HAP-1 (cell line): ENCODE measurements at regions not wholly inside any gene's neighbourhood (a gene's known extent, or its start where the extent isn't known, plus 50 kb on each side); places are given as distances from the start of the nearest gene placed in this dataset.

Experiments
- DNase-seq, 2 experiments: peaks; one replicate each; pipeline ENCODE4 v3.0.0-alpha.2; 2016 to 2020; ENCODE audit warnings: low spot score in 2 of 2
- H3K27me3 ChIP-seq: fragments of 250-450 bp; sonication (Bioruptor Pico); 2 replicates; pipeline ENCODE4 v1.5.1; 2020; ENCODE audit warnings: low read depth, mild to moderate bottlenecking, moderate library complexity
- H3K36me3 ChIP-seq: fragments of 250-450 bp; sonication (Bioruptor Pico); replicated peaks from 2 replicates; pipeline ENCODE4 v1.5.1; 2020; ENCODE audit warnings: mild to moderate bottlenecking
- H3K4me1 ChIP-seq: fragments of 250-450 bp; sonication (Bioruptor Pico); 2 replicates; pipeline ENCODE4 v1.5.1; 2020; ENCODE audit warnings: mild to moderate bottlenecking
- H3K4me3 ChIP-seq: fragments of 250-450 bp; sonication (Bioruptor Pico); 2 replicates; pipeline ENCODE4 v1.5.1; 2020; ENCODE audit warnings: mild to moderate bottlenecking, moderate library complexity
- H3K9me3 ChIP-seq: fragments of 250-450 bp; sonication (Bioruptor Pico); 2 replicates; pipeline ENCODE4 v1.5.1; 2020; ENCODE audit warnings: mild to moderate bottlenecking, moderate library complexity
- in situ Hi-C: fragments of 300-500 bp; cut with MboI; formaldehyde crosslinking; loops from 3 replicates; pipeline ENCODE4 v1.14.3; 2020; ENCODE audit warnings: low sequenced_read_pairs, inconsistent platforms, mixed read lengths

DNA sequence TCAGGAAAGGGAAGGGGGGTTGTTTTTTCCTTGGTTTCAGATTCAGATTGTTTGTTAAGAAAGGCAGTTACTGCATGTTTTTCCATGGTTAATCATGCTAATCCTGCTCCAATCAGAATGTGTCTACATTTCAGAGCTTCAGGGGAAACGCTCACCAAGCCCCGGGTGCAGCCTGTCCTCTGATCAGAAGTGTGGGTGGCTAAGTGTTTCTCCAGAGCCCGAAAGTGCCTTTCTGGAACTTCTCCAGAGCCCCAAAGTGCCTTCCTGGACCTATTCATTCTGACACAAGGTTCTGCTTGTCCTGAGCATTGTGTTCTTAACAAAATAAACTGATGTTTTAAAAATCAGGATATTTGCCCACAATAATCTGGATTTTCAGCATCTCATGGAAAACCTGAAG lies 359.0 kb upstream of the ZNF521 start:
- Histone ChIP-seq H3K27me3 (no peaks in the 10 kb centered on the region), H3K4me1 (no peaks in the 10 kb centered on the region), H3K4me3 (no peak overlapping the region), H3K36me3 (no peaks in the 10 kb centered on the region), H3K9me3 (no peaks in the 10 kb centered on the region)
- no peak for DNase-seq
- in situ Hi-C loops = no loop called here

DNA sequence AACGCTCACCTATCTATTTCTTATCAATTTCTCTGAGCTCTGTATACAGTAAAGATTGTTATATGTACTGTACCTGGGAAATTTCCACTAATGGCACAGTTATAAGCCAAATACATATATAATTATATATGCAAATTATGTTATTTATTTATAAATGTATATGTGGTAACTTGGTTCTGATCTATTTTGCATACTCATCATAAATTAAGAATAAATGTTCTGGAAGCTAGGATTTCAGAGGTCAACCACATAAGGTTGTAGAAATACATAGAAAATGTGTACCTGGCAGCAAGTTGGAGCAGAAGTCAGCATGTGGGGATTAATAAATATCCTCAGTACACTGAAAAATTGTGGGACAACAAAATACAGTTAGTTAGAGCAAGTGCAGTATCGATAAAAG lies 353.7 kb upstream of the ZNF521 start:
- no peak overlapping the region for H3K4me3 ChIP-seq
- peaks cover 2% of the 10 kb centered on the region; the same call in 1 of the 2 replicates for H3K27me3 ChIP-seq
- H3K9me3 ChIP-seq = no peaks in the 10 kb centered on the region
- in situ Hi-C loops = no loop called here
- no peaks in the 10 kb centered on the region for H3K4me1 ChIP-seq
- H3K36me3 ChIP-seq = no peaks in the 10 kb centered on the region
- DNase-seq = no peak

DNA sequence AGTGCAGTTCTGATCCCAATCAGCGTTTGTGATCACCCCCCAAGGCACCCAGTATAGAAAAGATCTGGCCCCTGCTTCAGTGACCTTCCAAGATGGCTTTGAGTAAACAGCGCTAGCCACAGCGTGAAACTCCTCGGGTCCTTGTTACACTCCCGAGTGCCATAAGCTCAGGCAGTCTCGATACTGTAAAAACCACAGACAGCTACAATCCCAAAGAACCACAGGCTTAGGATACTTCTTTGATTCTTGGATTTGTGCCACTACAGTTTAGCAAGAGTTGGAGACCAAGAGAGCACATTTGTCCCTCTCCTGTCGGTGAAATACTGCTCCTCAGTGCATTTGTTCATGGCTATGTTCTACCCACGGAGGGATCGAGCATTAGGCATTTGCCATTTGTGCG lies 352.5 kb upstream of the ZNF521 start:
- H3K4me3 ChIP-seq = no peak overlapping the region
- no peak for DNase-seq
- no peaks in the 10 kb centered on the region for H3K36me3 ChIP-seq
- H3K4me1 ChIP-seq = no peaks in the 10 kb centered on the region
- in situ Hi-C loops = no loop called here
- H3K9me3 ChIP-seq = no peaks in the 10 kb centered on the region
- H3K27me3 ChIP-seq = peaks cover 2% of the 10 kb centered on the region; the same call in 1 of the 2 replicates

DNA sequence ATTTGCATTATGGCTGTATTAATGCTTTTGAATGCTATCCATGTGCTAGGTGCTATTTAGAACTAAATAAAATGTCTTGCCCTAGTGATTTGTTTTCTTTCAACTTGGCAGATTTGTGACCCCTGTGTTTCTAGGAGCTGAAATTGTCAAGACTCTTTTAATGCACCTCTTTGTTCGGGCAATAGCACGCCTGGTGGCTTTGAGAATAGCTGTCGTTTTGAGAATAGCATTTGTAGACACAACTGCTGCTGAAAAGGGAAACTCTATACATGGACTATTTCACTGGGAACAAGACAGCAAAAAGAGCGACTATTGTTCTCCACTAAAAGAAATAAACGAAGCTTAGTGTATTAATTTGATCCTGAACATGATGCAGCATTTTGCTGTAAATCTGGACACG lies 352.1 kb upstream of the ZNF521 start:
- H3K36me3 ChIP-seq = no peaks in the 10 kb centered on the region
- no peak overlapping the region for H3K4me3 ChIP-seq
- no peaks in the 10 kb centered on the region for H3K4me1 ChIP-seq
- no peaks in the 10 kb centered on the region for H3K9me3 ChIP-seq
- peaks cover 2% of the 10 kb centered on the region; the same call in 1 of the 2 replicates for H3K27me3 ChIP-seq
- in situ Hi-C loops = no loop called here
- no peak for DNase-seq

DNA sequence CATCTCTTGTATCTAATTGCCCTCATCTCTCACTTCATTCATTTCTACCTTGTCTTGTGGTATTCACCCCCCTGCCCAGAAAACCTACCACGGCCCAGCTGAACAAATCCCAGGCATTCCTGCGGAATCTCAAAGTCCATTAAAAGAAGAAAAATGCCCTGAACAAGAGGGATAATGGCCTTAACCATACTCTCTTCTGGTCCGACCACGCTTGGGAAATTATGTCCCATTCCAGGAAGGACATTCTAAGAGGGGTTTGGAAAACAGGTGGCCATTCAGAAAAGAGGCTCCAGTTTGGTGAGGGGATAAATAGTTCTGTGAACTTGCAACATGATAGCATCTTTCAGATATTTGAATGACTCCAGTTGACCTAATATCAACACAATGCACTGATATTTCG lies 349.9 kb upstream of the ZNF521 start:
- in situ Hi-C loops = no loop called here
- no peak overlapping the region for H3K4me3 ChIP-seq
- H3K27me3 ChIP-seq = peaks cover 2% of the 10 kb centered on the region; the same call in 1 of the 2 replicates
- no peaks in the 10 kb centered on the region for H3K36me3 ChIP-seq
- H3K9me3 ChIP-seq = no peaks in the 10 kb centered on the region
- no peaks in the 10 kb centered on the region for H3K4me1 ChIP-seq
- no peak for DNase-seq

DNA sequence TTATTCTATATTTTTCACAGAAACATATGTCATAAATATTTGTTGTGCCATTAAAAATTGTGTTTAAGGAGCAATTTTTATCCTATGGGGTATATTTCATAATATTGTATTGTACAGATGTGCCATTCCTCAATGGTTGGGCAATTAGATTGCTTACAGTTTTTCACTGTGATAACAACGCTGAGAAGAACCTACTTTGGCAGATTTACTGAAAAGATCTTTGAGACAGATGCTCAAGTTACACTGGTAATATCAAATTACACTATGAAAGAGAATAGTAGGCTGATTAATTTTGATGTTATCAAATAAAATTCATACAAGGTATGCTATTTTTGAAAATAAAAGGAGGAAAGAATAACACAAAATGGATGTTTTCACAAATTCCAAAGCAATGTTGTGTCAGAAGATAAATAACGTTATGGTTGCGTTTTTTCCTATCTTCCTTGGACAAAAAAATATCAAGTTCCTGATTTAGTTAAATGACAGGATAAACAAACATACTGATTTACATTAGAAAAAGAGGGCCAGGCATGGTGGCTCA lies 335.1 kb upstream of the ZNF521 start:
- Histone ChIP-seq H3K9me3 (no peaks in the 10 kb centered on the region), H3K4me1 (no peaks in the 10 kb centered on the region), H3K27me3 (no peaks in the 10 kb centered on the region), H3K4me3 (no peak overlapping the region), H3K36me3 (no peaks in the 10 kb centered on the region)
- in situ Hi-C loops = no loop called here
- no peak for DNase-seq

DNA sequence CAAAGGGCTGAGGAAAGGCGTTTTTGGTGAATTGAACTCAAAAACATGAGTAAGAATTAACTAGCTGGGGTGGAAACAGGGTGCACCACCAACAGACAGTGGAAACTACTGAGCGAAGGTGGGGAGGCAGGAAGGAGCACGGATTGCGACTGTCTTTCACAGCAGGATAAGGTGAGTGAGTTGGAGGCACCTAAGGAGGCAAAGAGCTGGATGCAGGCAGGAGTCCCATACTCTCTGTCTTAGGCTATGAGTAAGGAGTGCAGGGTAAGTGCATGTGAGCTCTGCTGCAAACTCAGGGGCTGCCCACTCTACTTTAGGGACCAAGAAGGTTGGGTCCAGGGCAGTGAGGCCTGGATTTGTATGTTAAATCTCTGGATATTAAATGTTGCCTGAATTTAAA lies 333.1 kb upstream of the ZNF521 start:
- Histone ChIP-seq H3K36me3 (no peaks in the 10 kb centered on the region), H3K4me3 (no peak overlapping the region), H3K4me1 (no peaks in the 10 kb centered on the region), H3K27me3 (no peaks in the 10 kb centered on the region), H3K9me3 (no peaks in the 10 kb centered on the region)
- in situ Hi-C loops = no loop called here
- DNase-seq = no peak

DNA sequence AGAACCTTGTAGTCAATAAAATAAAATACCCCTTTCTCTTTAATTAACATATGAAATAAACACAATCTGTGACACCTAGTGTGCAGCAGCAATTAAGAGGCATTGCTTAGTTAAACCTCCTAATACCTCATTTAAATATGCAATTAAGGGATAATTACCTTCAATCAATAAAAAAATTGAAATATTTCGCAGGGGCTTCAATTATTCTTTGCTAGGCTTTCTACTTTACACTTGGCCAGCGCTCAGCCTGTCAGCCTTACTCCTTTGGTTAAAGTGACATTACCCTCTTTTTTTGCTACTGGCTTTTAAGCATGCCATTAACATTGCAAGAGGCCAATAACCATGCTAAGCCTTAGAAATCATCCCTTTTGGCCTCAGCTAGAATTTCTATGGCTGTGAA lies 327.5 kb upstream of the ZNF521 start:
- no peak for DNase-seq
- no peaks in the 10 kb centered on the region for H3K4me1 ChIP-seq
- in situ Hi-C loops = no loop called here
- no peak overlapping the region for H3K4me3 ChIP-seq
- no peaks in the 10 kb centered on the region for H3K27me3 ChIP-seq
- no peaks in the 10 kb centered on the region for H3K36me3 ChIP-seq
- no peaks in the 10 kb centered on the region for H3K9me3 ChIP-seq

DNA sequence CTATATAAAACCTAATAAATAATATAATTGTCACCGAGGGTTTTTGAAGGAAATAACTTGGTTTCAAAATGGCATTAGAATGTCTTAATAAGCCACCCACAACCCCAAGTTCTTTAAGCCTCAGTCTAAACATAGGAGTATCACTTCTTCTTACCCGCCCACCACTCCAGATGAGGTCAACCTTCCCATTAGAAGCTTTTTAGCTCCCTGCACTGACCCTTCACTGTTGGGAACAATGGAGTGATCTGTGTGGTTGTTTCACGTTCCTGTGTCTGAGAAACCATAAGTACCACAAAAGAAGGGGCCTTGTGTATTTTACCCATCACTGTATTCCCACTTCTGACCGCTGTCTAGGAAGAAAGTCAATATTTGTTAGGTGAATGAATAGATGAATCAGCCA lies 326.3 kb upstream of the ZNF521 start:
- in situ Hi-C loops = no loop called here
- no peaks in the 10 kb centered on the region for H3K4me1 ChIP-seq
- no peaks in the 10 kb centered on the region for H3K36me3 ChIP-seq
- DNase-seq = no peak
- H3K9me3 ChIP-seq = no peaks in the 10 kb centered on the region
- no peaks in the 10 kb centered on the region for H3K27me3 ChIP-seq
- no peak overlapping the region for H3K4me3 ChIP-seq

DNA sequence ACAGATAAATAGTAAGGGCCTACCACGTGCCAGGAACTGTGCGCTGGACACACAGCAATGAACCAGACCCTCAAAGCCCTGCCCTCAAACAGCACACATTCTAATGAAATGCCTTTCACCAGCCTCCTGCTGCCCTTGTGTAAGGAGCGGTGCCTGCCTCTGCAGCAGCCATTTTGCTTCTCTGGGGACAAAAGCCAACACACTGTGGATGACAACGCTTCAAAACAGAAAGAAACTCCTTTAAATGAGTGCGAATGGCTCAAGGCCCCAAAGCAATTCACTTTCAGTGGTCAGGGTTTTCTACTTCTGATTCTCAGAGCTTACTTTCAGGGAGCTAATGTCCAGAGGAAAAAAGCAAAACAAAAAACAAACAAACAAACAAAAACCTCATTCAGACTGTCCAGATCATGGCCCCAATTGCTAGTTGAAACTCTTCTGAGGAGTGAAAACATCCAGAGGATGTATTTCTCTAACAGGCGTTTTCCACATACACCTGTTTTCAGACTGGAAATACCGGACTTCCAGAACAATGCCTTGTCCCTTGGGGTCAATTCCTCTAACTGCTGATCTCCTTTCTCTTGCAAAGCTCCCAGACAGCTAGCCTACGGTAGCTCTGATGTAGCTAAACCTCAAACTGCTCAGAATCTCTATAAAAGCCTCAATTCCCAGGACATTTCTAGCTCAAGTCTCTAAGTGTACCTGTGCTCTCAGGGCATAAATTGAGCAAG lies 323.3 kb upstream of the ZNF521 start:
- Histone ChIP-seq H3K4me1 (no peaks in the 10 kb centered on the region), H3K27me3 (no peaks in the 10 kb centered on the region), H3K9me3 (no peaks in the 10 kb centered on the region), H3K36me3 (no peaks in the 10 kb centered on the region), H3K4me3 (no peak overlapping the region)
- DNase-seq = no peak
- in situ Hi-C loops = no loop called here

DNA sequence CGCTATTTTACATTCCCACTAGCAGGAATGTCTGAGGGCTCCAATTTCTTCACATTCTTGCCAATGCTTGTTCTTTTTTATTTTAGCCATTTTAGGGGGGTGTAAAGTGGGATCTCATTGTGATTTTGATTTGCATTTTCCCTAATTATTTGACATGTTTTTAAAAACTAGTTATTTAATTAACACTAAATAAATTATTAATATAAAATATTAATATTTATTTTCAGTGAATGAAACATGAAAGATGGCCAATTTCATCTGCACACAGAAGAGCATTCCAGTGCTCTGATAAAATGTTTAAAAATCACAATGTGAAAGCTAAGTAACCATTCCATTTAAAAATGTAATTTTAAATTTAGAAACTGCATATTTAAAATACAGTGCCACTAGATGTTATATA lies 322.2 kb upstream of the ZNF521 start:
- H3K4me3 ChIP-seq = no peak overlapping the region
- no peaks in the 10 kb centered on the region for H3K4me1 ChIP-seq
- no peaks in the 10 kb centered on the region for H3K36me3 ChIP-seq
- H3K9me3 ChIP-seq = no peaks in the 10 kb centered on the region
- in situ Hi-C loops = no loop called here
- no peaks in the 10 kb centered on the region for H3K27me3 ChIP-seq
- no peak for DNase-seq

DNA sequence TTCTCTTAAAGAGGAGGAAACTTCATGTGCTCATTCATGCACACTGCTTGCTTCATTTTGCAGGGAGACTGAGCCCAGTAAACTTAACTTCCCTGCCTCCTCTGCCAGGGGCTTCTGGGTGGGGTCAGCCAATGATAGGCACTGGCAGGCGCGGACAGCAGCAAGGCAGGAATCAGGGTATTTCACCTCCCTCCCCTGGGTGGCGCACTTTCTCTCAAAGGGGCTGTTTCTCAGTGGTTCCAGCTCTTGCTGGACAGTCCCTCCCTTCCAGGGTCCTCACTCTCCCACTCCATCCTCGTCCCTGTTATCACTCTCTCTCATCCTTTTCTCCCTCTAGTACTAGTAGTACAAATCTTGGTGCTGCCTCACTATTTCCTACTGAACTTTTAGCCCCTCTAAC lies 320.5 kb upstream of the ZNF521 start:
- in situ Hi-C loops = no loop called here
- peak in 1 of 2 experiments; percentile 36 for DNase-seq
- Histone ChIP-seq H3K4me1 (no peaks in the 10 kb centered on the region), H3K4me3 (no peak overlapping the region), H3K27me3 (no peaks in the 10 kb centered on the region), H3K9me3 (no peaks in the 10 kb centered on the region), H3K36me3 (no peaks in the 10 kb centered on the region)

DNA sequence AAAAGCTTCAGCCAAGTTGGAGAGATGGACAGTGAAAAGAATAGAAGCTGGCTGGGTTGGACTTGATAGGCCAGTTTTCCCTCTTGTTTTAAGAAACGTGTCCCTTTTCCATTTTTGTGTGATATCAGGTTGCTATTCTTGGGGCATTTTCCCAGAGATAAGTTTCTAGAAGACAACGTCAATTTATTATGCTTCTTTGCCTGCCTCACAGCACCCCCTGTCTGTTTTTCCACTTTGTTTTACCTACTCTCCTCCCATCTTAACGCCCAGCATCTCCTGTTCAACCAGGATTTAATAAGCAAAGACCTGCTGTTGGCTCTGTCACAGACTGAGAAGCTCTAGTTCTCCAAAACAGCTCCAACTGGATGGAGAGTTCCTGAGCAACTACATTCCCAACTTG lies 317.8 kb upstream of the ZNF521 start:
- no peak for DNase-seq
- Histone ChIP-seq H3K27me3 (no peaks in the 10 kb centered on the region), H3K36me3 (no peaks in the 10 kb centered on the region), H3K9me3 (no peaks in the 10 kb centered on the region), H3K4me1 (no peaks in the 10 kb centered on the region), H3K4me3 (no peak overlapping the region)
- in situ Hi-C loops = no loop called here

DNA sequence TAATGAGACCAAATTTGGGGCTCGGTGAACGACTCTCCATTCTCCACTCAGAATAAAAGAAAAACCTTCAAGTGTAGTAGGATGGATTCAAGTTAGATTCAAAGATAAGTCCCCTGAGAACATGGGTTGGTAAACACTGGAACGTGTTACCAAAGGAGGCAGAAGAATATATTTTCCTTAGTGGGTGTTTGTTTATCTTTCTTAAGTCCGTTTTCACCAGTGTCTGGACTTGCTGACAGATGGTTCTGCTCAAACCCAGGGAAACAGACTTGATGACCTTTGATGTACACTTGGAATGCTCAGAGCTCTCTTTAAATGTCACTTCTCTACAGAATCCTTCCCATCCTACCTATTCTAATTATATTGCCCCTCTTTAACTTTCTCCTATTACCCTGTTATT lies 310.3 kb upstream of the ZNF521 start:
- in situ Hi-C loops = no loop called here
- no peak for DNase-seq
- no peaks in the 10 kb centered on the region for H3K4me1 ChIP-seq

DNA sequence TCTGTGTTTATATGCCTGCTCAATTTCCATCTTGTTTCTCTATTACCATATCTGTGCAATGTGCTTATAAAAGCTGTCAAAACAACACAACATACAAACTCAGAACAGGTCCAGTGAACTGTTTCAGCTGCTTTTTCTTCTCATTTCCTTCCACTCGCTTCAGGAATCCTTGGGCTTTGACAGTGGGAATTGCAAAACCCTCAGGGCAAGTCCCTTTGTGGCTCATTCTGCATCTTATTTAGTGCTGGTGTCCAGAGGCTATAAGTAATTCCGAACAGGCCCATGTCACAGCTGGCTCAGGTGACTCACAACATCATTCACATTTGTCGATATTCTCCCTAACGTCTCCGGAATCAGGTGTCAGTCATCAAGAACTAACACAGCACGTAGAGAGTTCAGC lies 309.9 kb upstream of the ZNF521 start:
- in situ Hi-C loops = no loop called here
- DNase-seq = no peak
- Histone ChIP-seq H3K36me3 (no peaks in the 10 kb centered on the region), H3K4me3 (no peak overlapping the region), H3K27me3 (no peaks in the 10 kb centered on the region), H3K4me1 (no peaks in the 10 kb centered on the region), H3K9me3 (no peaks in the 10 kb centered on the region)

More for the DNA sequence above, 310.3 kb upstream of the ZNF521 start:
- Histone ChIP-seq H3K27me3 (no peaks in the 10 kb centered on the region), H3K9me3 (no peaks in the 10 kb centered on the region), H3K36me3 (no peaks in the 10 kb centered on the region), H3K4me3 (no peak overlapping the region)
